ENCODE measurements at regions not wholly inside any gene's neighbourhood (a gene's known extent, or its start where the extent isn't known, plus 50 kb on each side); places are given as distances from the start of the nearest gene placed in this dataset.
"Not testable (repeated sequence)": the region's sequence is repeated elsewhere in the genome, so short reads cannot be mapped to it uniquely, and the experiment has no call there.

DNA sequence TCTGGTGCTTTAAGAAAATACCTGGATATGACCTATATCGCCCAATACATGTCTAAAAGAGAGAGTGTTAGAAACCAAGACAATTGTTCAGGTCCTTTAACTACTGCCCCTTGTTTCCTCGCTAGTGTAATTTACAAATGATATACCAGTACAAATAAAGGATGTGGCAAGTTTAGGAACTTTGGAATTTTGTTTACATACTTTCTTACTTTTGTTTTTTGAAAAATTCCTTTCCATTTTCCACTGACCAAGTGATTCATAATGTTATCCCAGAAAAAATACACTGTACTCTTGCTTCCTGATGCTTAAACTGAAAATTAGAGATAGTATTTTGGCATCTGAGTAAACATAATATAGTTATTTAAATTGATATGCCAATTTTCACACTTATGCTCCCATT lies 96.8 kb upstream of the CSNK1A1L start:
- H3K27me3 Mint-ChIP-seq = peaks cover 0 to 6% (median 0%) of the 10 kb centered on the region in 5 donors
- no peaks in the 10 kb centered on the region for H3K4me1 Mint-ChIP-seq
- DNase-seq (no peak), ATAC-seq (no peak)
- POLR2A ChIA-PET = no interaction called here
- H3K4me3 Mint-ChIP-seq = no peak overlapping the region
- H3K27ac Mint-ChIP-seq = no peak overlapping the region
- no peaks in the 10 kb centered on the region for H3K36me3 Mint-ChIP-seq
- peaks cover 0 to 2% (median 0%) of the 10 kb centered on the region in 9 donors for H3K9me3 Mint-ChIP-seq

DNA sequence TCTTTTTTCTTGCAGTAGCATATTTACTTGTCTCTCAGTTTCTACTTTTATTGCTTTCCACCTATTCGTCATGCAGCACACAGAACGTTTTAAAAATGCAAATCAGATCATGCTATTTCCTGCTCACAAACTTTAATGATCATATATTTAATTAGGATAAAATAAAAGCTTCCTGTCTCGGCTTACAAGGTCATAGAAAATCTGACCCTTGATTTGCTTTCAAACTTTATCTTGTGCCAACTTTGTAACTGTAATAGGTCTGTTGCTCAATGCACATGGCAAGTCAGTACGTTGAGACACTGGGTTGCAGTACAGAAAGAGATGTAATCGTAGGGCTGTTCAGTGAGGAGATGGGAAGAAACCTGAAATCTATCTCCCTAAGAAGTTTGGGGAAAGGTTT lies 95.6 kb upstream of the CSNK1A1L start:
- no peak overlapping the region for H3K4me3 Mint-ChIP-seq
- H3K27me3 Mint-ChIP-seq = peaks cover 0 to 6% (median 0%) of the 10 kb centered on the region in 5 donors
- peaks cover 0 to 2% (median 0%) of the 10 kb centered on the region in 9 donors for H3K9me3 Mint-ChIP-seq
- ATAC-seq (no peak), DNase-seq (no peak)
- H3K4me1 Mint-ChIP-seq = no peaks in the 10 kb centered on the region
- no peak overlapping the region for H3K27ac Mint-ChIP-seq
- no peaks in the 10 kb centered on the region for H3K36me3 Mint-ChIP-seq
- POLR2A ChIA-PET = no interaction called here

DNA sequence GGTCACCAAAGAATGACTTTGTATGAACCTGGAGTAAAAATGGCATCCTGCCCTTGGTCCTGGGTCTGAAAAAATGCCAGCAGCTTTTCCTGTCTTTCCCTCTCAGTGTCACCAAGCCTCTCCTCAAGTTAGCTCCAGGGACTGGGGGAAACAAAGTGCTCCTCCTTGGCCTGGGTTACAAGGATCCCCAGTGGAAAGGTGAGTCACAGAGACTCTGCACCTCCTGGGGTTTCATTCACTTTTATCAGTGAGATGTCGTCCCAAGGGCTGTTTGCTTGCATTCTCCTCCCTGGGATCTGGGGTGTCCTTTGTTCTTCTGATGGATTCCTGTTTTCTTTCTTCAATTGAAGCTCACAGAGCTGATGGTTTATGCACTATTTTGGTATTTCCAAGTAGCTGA lies 93.2 kb upstream of the CSNK1A1L start:
- H3K36me3 Mint-ChIP-seq = no peaks in the 10 kb centered on the region
- H3K4me1 Mint-ChIP-seq = no peaks in the 10 kb centered on the region
- no peak for DNase-seq
- POLR2A ChIA-PET = no interaction called here
- peaks cover 0 to 2% (median 0%) of the 10 kb centered on the region in 9 donors for H3K9me3 Mint-ChIP-seq
- no peak overlapping the region for H3K4me3 Mint-ChIP-seq
- ATAC-seq = no peak
- no peak overlapping the region for H3K27ac Mint-ChIP-seq
- H3K27me3 Mint-ChIP-seq = peaks cover 0 to 6% (median 0%) of the 10 kb centered on the region in 5 donors

DNA sequence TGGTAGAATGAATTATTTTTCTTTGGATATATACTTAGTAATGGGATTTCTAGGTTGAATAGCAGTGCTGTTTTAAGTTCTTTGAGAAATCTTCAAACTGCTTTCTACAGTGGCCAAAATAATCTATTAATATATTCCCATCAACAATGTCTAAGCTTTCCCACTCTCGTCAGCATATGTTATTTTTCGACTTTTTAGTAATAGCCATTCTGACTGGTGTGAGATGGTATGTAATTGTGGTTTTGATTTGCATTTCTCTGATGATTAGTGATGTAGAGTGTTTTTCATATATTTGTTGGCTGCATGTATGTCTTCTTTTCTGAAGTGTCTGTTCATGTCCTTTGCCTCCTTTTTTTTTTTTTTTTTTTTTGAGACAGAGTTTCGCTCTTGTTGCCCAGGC lies 90.2 kb upstream of the CSNK1A1L start:
- H3K27me3 Mint-ChIP-seq = no peaks in the 10 kb centered on the region
- ATAC-seq = no peak
- no peak overlapping the region for H3K4me3 Mint-ChIP-seq
- POLR2A ChIA-PET = no interaction called here
- no peak overlapping the region for H3K27ac Mint-ChIP-seq
- no peak for DNase-seq
- no peaks in the 10 kb centered on the region for H3K36me3 Mint-ChIP-seq
- no peaks in the 10 kb centered on the region for H3K4me1 Mint-ChIP-seq
- H3K9me3 Mint-ChIP-seq = peaks cover 0 to 3% (median 0%) of the 10 kb centered on the region in 9 donors

DNA sequence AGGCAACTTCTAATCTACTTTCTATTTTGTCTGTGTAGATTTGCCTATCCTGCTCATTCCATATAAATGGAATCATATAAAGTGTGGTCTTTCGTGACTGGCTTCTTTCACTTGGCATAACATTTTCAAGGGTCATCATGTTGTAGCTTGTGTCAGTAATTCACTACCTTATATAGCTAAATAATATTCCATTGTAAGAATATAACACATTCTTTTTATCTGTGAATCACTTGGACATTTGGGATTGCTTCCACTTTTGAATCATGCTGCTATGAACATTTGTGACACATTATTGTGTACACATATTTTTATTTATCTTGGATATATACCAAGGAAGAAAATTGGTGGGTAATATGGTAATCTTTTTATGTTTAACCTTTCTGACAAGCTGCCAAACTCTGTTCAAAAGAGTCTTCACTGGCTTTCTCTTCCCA lies 89.0 kb upstream of the CSNK1A1L start:
- POLR2A ChIA-PET = no interaction called here
- H3K4me1 Mint-ChIP-seq = no peaks in the 10 kb centered on the region
- H3K27ac Mint-ChIP-seq = no peak overlapping the region
- no peak for ATAC-seq
- no peak overlapping the region for H3K4me3 Mint-ChIP-seq
- H3K9me3 Mint-ChIP-seq = peaks cover 0 to 8% (median 2%) of the 10 kb centered on the region in 9 donors
- no peak for DNase-seq
- no peaks in the 10 kb centered on the region for H3K36me3 Mint-ChIP-seq
- H3K27me3 Mint-ChIP-seq = no peaks in the 10 kb centered on the region

DNA sequence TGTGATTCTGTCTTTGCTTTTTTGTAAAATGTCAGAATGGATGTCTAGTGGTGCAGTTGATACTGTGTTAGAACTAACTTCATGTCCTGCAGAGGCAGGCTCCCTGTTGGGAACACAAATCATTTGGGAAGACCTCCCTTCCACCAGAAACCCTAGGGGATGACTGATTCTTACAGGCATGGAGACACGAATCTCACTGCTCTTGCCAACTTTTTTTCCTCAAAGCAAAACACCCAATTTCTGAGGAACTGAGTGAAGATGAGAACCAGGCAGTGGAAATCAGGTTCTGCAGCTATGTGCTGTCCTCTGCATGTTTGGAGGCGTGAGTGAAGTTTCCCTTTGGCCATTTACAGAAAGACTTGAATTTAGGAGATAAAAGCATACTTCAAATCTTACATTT lies 87.5 kb upstream of the CSNK1A1L start:
- no peak overlapping the region for H3K27ac Mint-ChIP-seq
- peaks cover 0 to 15% (median 3%) of the 10 kb centered on the region in 9 donors for H3K9me3 Mint-ChIP-seq
- DNase-seq = no peak
- H3K4me1 Mint-ChIP-seq = no peaks in the 10 kb centered on the region
- peaks cover 0 to 1% (median 0%) of the 10 kb centered on the region in 5 donors for H3K27me3 Mint-ChIP-seq
- no peak overlapping the region for H3K4me3 Mint-ChIP-seq
- no peak for ATAC-seq
- H3K36me3 Mint-ChIP-seq = no peaks in the 10 kb centered on the region
- POLR2A ChIA-PET = no interaction called here

DNA sequence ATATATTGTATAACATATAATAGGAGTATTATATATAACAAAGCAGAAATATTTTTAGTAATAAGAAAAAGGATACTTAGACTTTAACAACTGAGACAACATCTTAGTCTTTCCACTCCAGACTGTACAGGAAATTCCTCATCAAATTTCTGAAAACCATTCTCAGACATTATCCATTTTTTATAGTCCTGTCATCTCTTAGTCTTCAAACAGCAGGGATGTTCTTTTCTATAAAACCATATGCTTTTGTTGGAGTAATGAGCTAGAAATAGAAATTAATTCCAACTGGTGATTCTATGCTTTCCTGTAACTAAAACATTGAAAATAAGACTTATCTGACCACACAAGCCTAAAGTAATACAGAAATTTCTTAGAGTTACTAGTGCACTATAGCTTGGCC lies 82.2 kb upstream of the CSNK1A1L start:
- POLR2A ChIA-PET = no interaction called here
- no peaks in the 10 kb centered on the region for H3K36me3 Mint-ChIP-seq
- peaks cover 0 to 34% (median 6%) of the 10 kb centered on the region in 9 donors for H3K9me3 Mint-ChIP-seq
- peaks cover 0 to 9% (median 2%) of the 10 kb centered on the region in 5 donors for H3K27me3 Mint-ChIP-seq
- no peak overlapping the region for H3K27ac Mint-ChIP-seq
- H3K4me3 Mint-ChIP-seq = no peak overlapping the region
- no peaks in the 10 kb centered on the region for H3K4me1 Mint-ChIP-seq
- no peak for DNase-seq
- no peak for ATAC-seq

DNA sequence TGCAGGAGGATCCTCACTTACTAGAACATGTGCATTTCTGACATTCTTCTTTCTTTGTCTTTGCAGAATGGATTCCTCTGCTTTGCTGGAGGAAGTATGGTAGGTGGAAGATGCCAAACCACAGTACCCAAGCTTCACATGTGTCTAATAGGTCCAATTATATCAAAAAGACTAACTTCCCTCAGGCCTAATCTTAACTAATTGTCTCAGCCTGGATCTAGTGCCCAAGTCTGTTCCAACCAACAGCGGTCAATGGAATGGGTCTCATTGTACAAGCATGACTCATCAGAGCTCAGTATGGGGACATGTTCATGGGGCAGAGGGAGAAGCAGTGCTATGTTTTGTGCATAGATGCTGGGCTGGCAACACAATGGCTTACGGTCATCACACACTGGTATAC lies 81.6 kb upstream of the CSNK1A1L start:
- ATAC-seq (no peak), DNase-seq (no peak)
- H3K4me1 Mint-ChIP-seq = no peaks in the 10 kb centered on the region
- H3K27me3 Mint-ChIP-seq = peaks cover 0 to 9% (median 2%) of the 10 kb centered on the region in 5 donors
- peaks cover 0 to 34% (median 6%) of the 10 kb centered on the region in 9 donors for H3K9me3 Mint-ChIP-seq
- no peak overlapping the region for H3K4me3 Mint-ChIP-seq
- no peak overlapping the region for H3K27ac Mint-ChIP-seq
- POLR2A ChIA-PET = no interaction called here
- H3K36me3 Mint-ChIP-seq = no peaks in the 10 kb centered on the region

DNA sequence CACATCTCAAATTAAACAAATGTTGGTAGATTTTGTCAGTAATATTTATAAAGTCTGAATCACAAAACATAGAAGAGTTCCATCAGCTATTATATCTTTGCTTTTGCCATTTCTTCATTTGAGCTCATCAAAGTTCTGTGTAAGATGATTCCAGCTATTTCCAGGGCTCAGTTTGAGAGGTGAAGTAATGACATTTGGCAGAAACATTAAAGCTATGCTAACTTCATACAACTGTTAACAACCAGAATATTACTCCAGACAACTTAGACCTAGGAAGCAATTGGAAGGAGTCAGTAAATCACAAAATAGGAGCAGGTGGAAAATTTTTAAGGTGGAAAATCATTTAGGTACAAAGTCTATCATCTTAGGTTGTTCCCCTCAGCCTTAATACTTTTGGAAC lies 76.2 kb upstream of the CSNK1A1L start:
- H3K36me3 Mint-ChIP-seq = no peaks in the 10 kb centered on the region
- POLR2A ChIA-PET = no interaction called here
- H3K4me3 Mint-ChIP-seq = no peak overlapping the region
- H3K27me3 Mint-ChIP-seq = peaks cover 1 to 18% (median 5%) of the 10 kb centered on the region in 5 donors
- no peak overlapping the region for H3K27ac Mint-ChIP-seq
- ATAC-seq (no peak), DNase-seq (no peak)
- H3K9me3 Mint-ChIP-seq = peaks cover 0 to 14% (median 4%) of the 10 kb centered on the region in 9 donors
- no peaks in the 10 kb centered on the region for H3K4me1 Mint-ChIP-seq

DNA sequence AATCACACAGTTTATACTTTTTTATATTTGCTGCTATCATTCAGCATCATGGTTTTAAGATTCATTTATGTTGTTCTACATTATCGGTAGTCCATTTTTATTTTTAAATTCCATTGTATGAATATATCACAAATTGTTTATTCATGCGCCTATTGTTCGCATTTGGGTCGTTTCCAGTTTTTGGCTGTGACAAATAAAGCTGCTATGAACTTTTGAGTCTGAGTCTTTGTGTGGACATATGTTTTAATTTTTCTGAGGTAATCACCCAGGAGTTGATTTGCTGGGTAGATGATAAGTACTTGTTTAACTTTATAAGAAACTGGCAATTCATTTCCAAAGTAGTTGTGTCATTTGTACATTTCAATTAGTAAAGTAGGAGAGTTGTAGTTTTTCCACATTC lies 74.2 kb upstream of the CSNK1A1L start:
- Mint-ChIP-seq H3K27ac (no peak overlapping the region), H3K9me3 (peaks cover 0 to 5% (median 0%) of the 10 kb centered on the region in 9 donors), H3K36me3 (no peaks in the 10 kb centered on the region), H3K4me1 (no peaks in the 10 kb centered on the region), H3K4me3 (no peak overlapping the region), H3K27me3 (peaks cover 1 to 19% (median 6%) of the 10 kb centered on the region in 5 donors)
- POLR2A ChIA-PET = no interaction called here
- DNase-seq (no peak), ATAC-seq (no peak)

DNA sequence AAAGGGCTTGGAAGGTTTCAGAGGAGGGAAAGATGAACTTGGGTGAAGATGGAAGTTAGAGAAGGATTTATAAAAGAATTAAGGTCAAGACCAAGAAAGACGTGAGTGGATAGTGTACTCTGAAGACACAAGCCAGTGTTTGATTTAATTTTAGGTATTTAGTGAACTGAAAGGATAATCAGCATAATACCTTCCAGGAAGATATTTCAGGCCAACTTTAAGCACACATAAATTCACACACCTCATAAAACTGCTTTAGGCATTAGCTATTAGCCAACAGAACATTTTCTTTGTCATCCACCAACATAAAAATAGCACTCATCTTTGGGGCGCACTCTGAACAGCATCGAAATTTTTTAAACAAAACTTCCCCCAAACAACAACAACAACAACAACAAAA lies 71.7 kb upstream of the CSNK1A1L start:
- no peaks in the 10 kb centered on the region for H3K36me3 Mint-ChIP-seq
- POLR2A ChIA-PET = no interaction called here
- no peak for ATAC-seq
- no peaks in the 10 kb centered on the region for H3K4me1 Mint-ChIP-seq
- no peak overlapping the region for H3K4me3 Mint-ChIP-seq
- no peak overlapping the region for H3K27ac Mint-ChIP-seq
- no peaks in the 10 kb centered on the region for H3K9me3 Mint-ChIP-seq
- H3K27me3 Mint-ChIP-seq = peaks cover 0 to 13% (median 2%) of the 10 kb centered on the region in 5 donors
- DNase-seq = no peak

DNA sequence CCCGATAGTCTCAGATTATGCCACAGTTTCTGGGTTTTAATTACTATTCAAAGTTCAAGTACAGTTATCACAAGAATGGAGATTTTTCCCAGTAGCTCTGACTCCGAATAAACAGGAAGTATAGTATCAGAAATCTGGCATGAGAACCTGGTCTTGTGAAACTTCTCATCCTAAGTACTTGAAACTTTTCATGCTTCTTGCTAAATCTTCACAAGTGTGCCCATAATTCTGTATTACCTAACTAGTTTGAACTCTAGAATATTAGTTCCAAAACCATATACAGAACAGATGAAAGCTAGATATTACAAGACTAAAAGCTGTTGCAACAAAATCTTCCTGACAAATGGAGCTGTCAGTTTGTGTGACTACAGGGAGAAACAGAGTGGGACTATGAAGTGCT lies 70.5 kb upstream of the CSNK1A1L start:
- ATAC-seq = no peak
- Mint-ChIP-seq H3K4me3 (no peak overlapping the region), H3K27ac (no peak overlapping the region), H3K4me1 (no peaks in the 10 kb centered on the region), H3K36me3 (no peaks in the 10 kb centered on the region), H3K27me3 (peaks cover 0 to 13% (median 2%) of the 10 kb centered on the region in 5 donors), H3K9me3 (no peaks in the 10 kb centered on the region)
- DNase-seq = no peak
- POLR2A ChIA-PET = no interaction called here

DNA sequence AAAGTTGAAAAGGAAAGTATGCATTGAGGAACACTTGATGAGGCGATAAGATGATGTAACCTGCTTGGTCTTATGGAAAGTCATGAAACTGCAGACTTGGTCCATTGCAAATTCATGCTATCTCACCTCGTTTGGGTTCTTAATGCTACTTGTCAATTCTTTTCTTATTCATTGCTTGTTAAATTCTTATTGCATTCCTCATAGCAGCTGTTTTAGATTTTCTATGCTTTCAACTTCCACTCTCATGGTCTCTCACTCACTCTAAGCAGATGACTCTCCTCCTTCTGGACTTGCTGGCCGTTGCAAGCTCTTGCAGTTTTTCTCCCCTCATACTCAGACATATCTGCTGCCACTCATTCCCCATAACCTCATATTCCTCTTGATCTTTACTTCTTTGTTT lies 67.8 kb upstream of the CSNK1A1L start:
- DNase-seq (no peak), ATAC-seq (no peak)
- Mint-ChIP-seq H3K4me1 (no peaks in the 10 kb centered on the region), H3K36me3 (no peaks in the 10 kb centered on the region), H3K4me3 (no peak overlapping the region), H3K27me3 (peaks cover 0 to 11% (median 2%) of the 10 kb centered on the region in 5 donors), H3K9me3 (no peaks in the 10 kb centered on the region), H3K27ac (no peak overlapping the region)
- POLR2A ChIA-PET = no interaction called here

DNA sequence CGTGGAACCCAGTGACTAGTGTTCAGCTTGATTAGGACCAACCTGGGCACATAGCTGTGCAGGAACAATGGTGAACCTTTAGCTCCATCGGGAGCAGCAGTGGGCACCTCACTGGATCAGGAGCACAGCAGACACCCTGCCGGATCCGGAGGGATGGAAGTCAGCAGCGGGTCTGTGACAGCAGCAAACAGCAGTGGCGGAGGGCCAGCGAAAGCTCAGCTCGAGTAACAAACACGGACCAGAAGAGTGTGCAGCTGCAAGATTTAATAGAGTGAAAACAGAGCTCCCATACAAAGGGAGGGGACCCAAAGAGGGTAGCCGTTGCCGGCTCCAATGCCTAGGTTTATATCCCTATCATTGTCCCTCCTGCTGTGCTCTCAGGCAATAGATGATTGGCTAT lies 66.8 kb upstream of the CSNK1A1L start:
- H3K27ac Mint-ChIP-seq, ATAC-seq, DNase-seq, H3K4me3 Mint-ChIP-seq, H3K4me1 Mint-ChIP-seq, H3K9me3 Mint-ChIP-seq, H3K36me3 Mint-ChIP-seq, POLR2A ChIA-PET, H3K27me3 Mint-ChIP-seq: not testable (repeated sequence)
